ENCODE measurements at regions not wholly inside any gene's neighbourhood (a gene's known extent, or its start where the extent isn't known, plus 50 kb on each side); places are given as distances from the start of the nearest gene placed in this dataset.

DNA sequence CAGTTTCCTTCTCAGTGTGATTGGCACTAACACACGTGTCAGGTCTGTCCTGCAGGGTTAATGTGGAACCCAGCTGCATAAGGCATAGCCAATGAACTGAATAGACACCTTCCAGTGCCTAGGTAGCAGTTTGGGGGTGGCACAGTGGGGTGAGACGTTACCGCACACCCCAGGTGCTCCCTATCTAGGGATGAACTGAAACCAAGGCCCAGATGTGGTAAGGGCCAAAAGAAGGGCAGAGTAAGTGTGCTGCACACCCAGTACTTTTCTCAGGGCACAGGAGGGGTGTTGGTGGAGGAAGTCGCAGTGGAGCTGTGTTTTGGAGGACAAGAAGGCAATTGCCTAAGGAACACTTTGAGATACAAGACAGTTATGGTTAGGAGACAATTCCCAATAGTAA, 317.9 kb upstream of the TSHZ3 start:
- TF ChIP-seq, protein P1, sequence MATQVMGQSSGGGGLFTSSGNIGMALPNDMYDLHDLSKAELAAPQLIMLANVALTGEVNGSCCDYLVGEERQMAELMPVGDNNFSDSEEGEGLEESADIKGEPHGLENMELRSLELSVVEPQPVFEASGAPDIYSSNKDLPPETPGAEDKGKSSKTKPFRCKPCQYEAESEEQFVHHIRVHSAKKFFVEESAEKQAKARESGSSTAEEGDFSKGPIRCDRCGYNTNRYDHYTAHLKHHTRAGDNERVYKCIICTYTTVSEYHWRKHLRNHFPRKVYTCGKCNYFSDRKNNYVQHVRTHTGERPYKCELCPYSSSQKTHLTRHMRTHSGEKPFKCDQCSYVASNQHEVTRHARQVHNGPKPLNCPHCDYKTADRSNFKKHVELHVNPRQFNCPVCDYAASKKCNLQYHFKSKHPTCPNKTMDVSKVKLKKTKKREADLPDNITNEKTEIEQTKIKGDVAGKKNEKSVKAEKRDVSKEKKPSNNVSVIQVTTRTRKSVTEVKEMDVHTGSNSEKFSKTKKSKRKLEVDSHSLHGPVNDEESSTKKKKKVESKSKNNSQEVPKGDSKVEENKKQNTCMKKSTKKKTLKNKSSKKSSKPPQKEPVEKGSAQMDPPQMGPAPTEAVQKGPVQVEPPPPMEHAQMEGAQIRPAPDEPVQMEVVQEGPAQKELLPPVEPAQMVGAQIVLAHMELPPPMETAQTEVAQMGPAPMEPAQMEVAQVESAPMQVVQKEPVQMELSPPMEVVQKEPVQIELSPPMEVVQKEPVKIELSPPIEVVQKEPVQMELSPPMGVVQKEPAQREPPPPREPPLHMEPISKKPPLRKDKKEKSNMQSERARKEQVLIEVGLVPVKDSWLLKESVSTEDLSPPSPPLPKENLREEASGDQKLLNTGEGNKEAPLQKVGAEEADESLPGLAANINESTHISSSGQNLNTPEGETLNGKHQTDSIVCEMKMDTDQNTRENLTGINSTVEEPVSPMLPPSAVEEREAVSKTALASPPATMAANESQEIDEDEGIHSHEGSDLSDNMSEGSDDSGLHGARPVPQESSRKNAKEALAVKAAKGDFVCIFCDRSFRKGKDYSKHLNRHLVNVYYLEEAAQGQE (IDR thresholded peaks at IDR 0.05; ENCODE audit: low read depth), result no peak
- TF ChIP-seq TCF12 (IDR thresholded peaks at IDR 0.05; ENCODE audit: low read depth), result no peak

Data from Ishikawa (cell line).